WTC11 (cell line): ENCODE measurements at regions not wholly inside any gene's neighbourhood (a gene's known extent, or its start where the extent isn't known, plus 50 kb on each side); places are given as distances from the start of the nearest gene placed in this dataset.

ENCODE experiments used
- ATAC-seq: fragments of 200-7000 bp; cut with Tn5 transposase; 2 replicates; pipeline ENCODE4 v1.10.0; 2021; ENCODE audit warnings: mild to moderate bottlenecking, moderate library complexity
- CTCF ChIA-PET: fragments of 300-600 bp; sonication (Branson Sonifier 250); formaldehyde crosslinking; loops from one replicate; lab custom pipeline; 2021; ENCODE audit warnings: antibody characterized with exemption; lab: Charles Lee
- POLR2A ChIA-PET: fragments of 350-600 bp; sonication (Branson Sonifier 250); formaldehyde crosslinking; loops from one replicate; lab custom pipeline; 2021; ENCODE audit warnings: antibody characterized with exemption; lab: Charles Lee
- DNase-seq: peaks from one replicate; pipeline ENCODE4 v3.0.0; 2021; ENCODE audit warnings: low spot score
- H3K27ac Mint-ChIP-seq: 2 replicates; pipeline ENCODE4 v1.8.0; 2021; ENCODE audit warnings: mixed read lengths
- H3K27me3 Mint-ChIP-seq: 2 replicates; pipeline ENCODE4 v1.8.0; 2021; ENCODE audit warnings: low read depth, mild to moderate bottlenecking, moderate library complexity, mixed read lengths
- H3K36me3 Mint-ChIP-seq: 2 replicates; pipeline ENCODE4 v1.8.0; 2021; ENCODE audit warnings: mixed read lengths
- H3K4me1 Mint-ChIP-seq: 2 replicates; pipeline ENCODE4 v1.8.0; 2022; ENCODE audit warnings: mixed read lengths
- H3K4me3 Mint-ChIP-seq: 2 replicates; pipeline ENCODE4 v1.8.0; 2021; ENCODE audit warnings: mild to moderate bottlenecking, moderate library complexity, mixed read lengths
- H3K9me3 Mint-ChIP-seq: 2 replicates; pipeline ENCODE4 v1.8.0; 2021; ENCODE audit warnings: mixed read lengths
- E2F1 ChIP-seq: sonication (generic); formaldehyde crosslinking; IDR thresholded peaks from 2 replicates; pipeline ENCODE4 v1.8.0; 2022; ENCODE audit warnings: mild to moderate bottlenecking, missing genetic modification reagents
- E2F4 ChIP-seq: sonication (generic); formaldehyde crosslinking; IDR thresholded peaks from 2 replicates; pipeline ENCODE4 v1.8.1; 2022; ENCODE audit warnings: low read depth, mild to moderate bottlenecking, moderate library complexity, missing genetic modification reagents, borderline replicate concordance
- ESRRA ChIP-seq: sonication (generic); formaldehyde crosslinking; IDR thresholded peaks from 2 replicates; pipeline ENCODE4 v1.8.1; 2022; ENCODE audit warnings: mild to moderate bottlenecking, missing genetic modification reagents, borderline replicate concordance
- FOXJ3 ChIP-seq: sonication (generic); formaldehyde crosslinking; IDR thresholded peaks from 2 replicates; pipeline ENCODE4 v1.9.0; 2021; ENCODE audit warnings: missing genetic modification reagents, mild to moderate bottlenecking, borderline replicate concordance
- GABPB1 ChIP-seq: sonication (generic); formaldehyde crosslinking; IDR thresholded peaks from 2 replicates; pipeline ENCODE4 v1.8.1; 2023; ENCODE audit warnings: mild to moderate bottlenecking, missing genetic modification reagents
- MLX ChIP-seq: sonication (generic); formaldehyde crosslinking; IDR thresholded peaks from 2 replicates; pipeline ENCODE4 v1.8.1; 2023; ENCODE audit warnings: mild to moderate bottlenecking, missing genetic modification reagents, moderate library complexity
- MXD4 ChIP-seq: fragments of 250-450 bp; sonication (Bioruptor Pico); IDR thresholded peaks from 2 replicates; pipeline ENCODE4 v1.8.0; 2021; ENCODE audit warnings: mild to moderate bottlenecking, moderate library complexity, borderline replicate concordance
- PRDM15 ChIP-seq: sonication (generic); formaldehyde crosslinking; IDR thresholded peaks from 2 replicates; pipeline ENCODE4 v1.8.0; 2022; ENCODE audit warnings: missing genetic modification reagents
- SP1 ChIP-seq: sonication (generic); formaldehyde crosslinking; conservative IDR thresholded peaks from 2 replicates; pipeline ENCODE4 v1.8.1; 2022; ENCODE audit warnings: missing genetic modification reagents
- TP53 ChIP-seq: sonication (generic); formaldehyde crosslinking; IDR thresholded peaks from 2 replicates; pipeline ENCODE4 v1.8.1; 2023; ENCODE audit warnings: mild to moderate bottlenecking, missing genetic modification reagents
- ZNF138 ChIP-seq: sonication (generic); formaldehyde crosslinking; conservative IDR thresholded peaks from 2 replicates; pipeline ENCODE4 v1.8.1; 2022; ENCODE audit warnings: mild to moderate bottlenecking, moderate library complexity, missing genetic modification reagents
- ZNF317 ChIP-seq: sonication (generic); formaldehyde crosslinking; IDR thresholded peaks from 2 replicates; pipeline ENCODE4 v1.8.1; 2023; ENCODE audit warnings: low read depth, mild to moderate bottlenecking, moderate library complexity, missing genetic modification reagents, borderline replicate concordance
- ZNF532 ChIP-seq: fragments of 250-450 bp; sonication (Bioruptor Pico); IDR thresholded peaks from 2 replicates; pipeline ENCODE4 v1.9.0; 2021; ENCODE audit warnings: mild to moderate bottlenecking, borderline replicate concordance

- TF ChIP-seq ZNF532 (CRISPR knock-in tag), result no peak
- TF ChIP-seq ZNF138 (CRISPR knock-in tag), result no peak
- TF ChIP-seq, all 79 proteins: peak for 0
These were observed 289.8 kb upstream of the ANKRD55 start (continued) for GRCh38 chr5:56522960-56523359.

- ChIA-PET POLR2A (no interaction called here), CTCF (interaction anchor here (0.6 kb wide), 1 partner anchor 238 kb away, joined by 3 read pairs; no protein-coding TSS in a partner anchor)
- ATAC-seq (no peak), DNase-seq (no peak)
- Mint-ChIP-seq H3K27ac (no peak overlapping the region), H3K27me3 (no peaks in the 10 kb centered on the region), H3K9me3 (no peaks in the 10 kb centered on the region), H3K4me1 (peaks cover 5% of the 10 kb centered on the region), H3K36me3 (no peaks in the 10 kb centered on the region)
- TF ChIP-seq E2F4 (CRISPR knock-in tag), result no peak
- no peak for TF ChIP-seq PRDM15 (CRISPR knock-in tag)
- no peak for TF ChIP-seq ZNF532 (CRISPR knock-in tag)
- TF ChIP-seq ZNF317, result no peak
- no peak for TF ChIP-seq ESRRA (CRISPR knock-in tag)
- no peak for TF ChIP-seq FOXJ3
- no peak for TF ChIP-seq MLX (CRISPR knock-in tag)
- TF ChIP-seq TP53 (CRISPR knock-in tag), result no peak
- no peak for TF ChIP-seq MXD4 (CRISPR knock-in tag)
- TF ChIP-seq E2F1 (CRISPR knock-in tag), result no peak
- TF ChIP-seq GABPB1 (CRISPR knock-in tag), result no peak
- no peak for TF ChIP-seq SP1 (CRISPR knock-in tag)
- TF ChIP-seq, all 79 proteins: peak for 0
- no peak overlapping the region for H3K4me3 Mint-ChIP-seq
These were observed 289.0 kb upstream of the ANKRD55 start for GRCh38 chr5:56522169-56522568.
